GM19035 (cell line): ENCODE measurements at regions not wholly inside any gene's neighbourhood (a gene's known extent, or its start where the extent isn't known, plus 50 kb on each side); places are given as distances from the start of the nearest gene placed in this dataset.

Experiments used
- ATAC-seq: cut with Tn5 transposase; IDR thresholded peaks from one replicate; pipeline ENCODE4 v1.9.1; 2021; ENCODE audit not compliant: unreplicated experiment

- ATAC-seq = no peak
Observed at GRCh38 chr10:90396721-90397120, 461.1 kb downstream of the HTR7 start.

GRCh38 chr10:90398566-90398965 is 459.3 kb downstream of the HTR7 start:
- no peak for ATAC-seq

GRCh38 chr10:90399782-90400181 is 458.1 kb downstream of the HTR7 start:
- ATAC-seq = no peak

GRCh38 chr10:90403211-90404000 is 454.4 kb downstream of the HTR7 start:
- no peak for ATAC-seq

GRCh38 chr10:90407131-90407530 is 450.7 kb downstream of the HTR7 start:
- no peak for ATAC-seq

GRCh38 chr10:90407851-90408250 is 450.0 kb downstream of the HTR7 start:
- ATAC-seq = no peak

GRCh38 chr10:90412582-90412981 is 445.3 kb downstream of the HTR7 start:
- no peak for ATAC-seq

- no peak for ATAC-seq
Observed at GRCh38 chr10:90413196-90413595, 444.6 kb downstream of the HTR7 start.

GRCh38 chr10:90414926-90415325 is 442.9 kb downstream of the HTR7 start:
- no peak for ATAC-seq

- no peak for ATAC-seq
Observed at GRCh38 chr10:90417029-90417428, 440.8 kb downstream of the HTR7 start.

- ATAC-seq = no peak
Observed at GRCh38 chr10:90417476-90418210, 440.2 kb downstream of the HTR7 start.

GRCh38 chr10:90418869-90419652 is 438.8 kb downstream of the HTR7 start:
- no peak for ATAC-seq

GRCh38 chr10:90420637-90421318 is 437.1 kb downstream of the HTR7 start:
- ATAC-seq = no peak

GRCh38 chr10:90421874-90422273 is 436.0 kb downstream of the HTR7 start:
- ATAC-seq = no peak

GRCh38 chr10:90424730-90425129 is 433.1 kb downstream of the HTR7 start:
- no peak for ATAC-seq

GRCh38 chr10:90430186-90430585 is 427.7 kb downstream of the HTR7 start:
- ATAC-seq = no peak

- ATAC-seq = no peak
Observed at GRCh38 chr10:90432866-90433265, 425.0 kb downstream of the HTR7 start.

GRCh38 chr10:90435296-90435695 is 422.5 kb downstream of the HTR7 start:
- no peak for ATAC-seq

- no peak for ATAC-seq
Observed at GRCh38 chr10:90437452-90437851, 420.4 kb downstream of the HTR7 start.

GRCh38 chr10:90440870-90441269 is 417.0 kb downstream of the HTR7 start:
- ATAC-seq = no peak

GRCh38 chr10:90443342-90443741 is 414.5 kb downstream of the HTR7 start:
- no peak for ATAC-seq
